Loucy (cell line): ENCODE measurements at regions not wholly inside any gene's neighbourhood (a gene's known extent, or its start where the extent isn't known, plus 50 kb on each side); places are given as distances from the start of the nearest gene placed in this dataset.

Source experiments
- EZH2phosphoT487 ChIP-seq: fragments of 200-600 bp; IDR thresholded peaks from 2 replicates; pipeline ENCODE4 v1.6.1; 2018; ENCODE audit warnings: antibody characterized with exemption, mild to moderate bottlenecking, moderate library complexity, borderline replicate concordance
- TF ChIP-seq, protein P1 (sequence below): fragments of 200-600 bp; sonication (generic); conservative IDR thresholded peaks from 2 replicates; pipeline ENCODE4 v1.5.1; 2014; ENCODE audit warnings: mild to moderate bottlenecking, antibody characterized with exemption, low read length

- TF ChIP-seq, protein P1, sequence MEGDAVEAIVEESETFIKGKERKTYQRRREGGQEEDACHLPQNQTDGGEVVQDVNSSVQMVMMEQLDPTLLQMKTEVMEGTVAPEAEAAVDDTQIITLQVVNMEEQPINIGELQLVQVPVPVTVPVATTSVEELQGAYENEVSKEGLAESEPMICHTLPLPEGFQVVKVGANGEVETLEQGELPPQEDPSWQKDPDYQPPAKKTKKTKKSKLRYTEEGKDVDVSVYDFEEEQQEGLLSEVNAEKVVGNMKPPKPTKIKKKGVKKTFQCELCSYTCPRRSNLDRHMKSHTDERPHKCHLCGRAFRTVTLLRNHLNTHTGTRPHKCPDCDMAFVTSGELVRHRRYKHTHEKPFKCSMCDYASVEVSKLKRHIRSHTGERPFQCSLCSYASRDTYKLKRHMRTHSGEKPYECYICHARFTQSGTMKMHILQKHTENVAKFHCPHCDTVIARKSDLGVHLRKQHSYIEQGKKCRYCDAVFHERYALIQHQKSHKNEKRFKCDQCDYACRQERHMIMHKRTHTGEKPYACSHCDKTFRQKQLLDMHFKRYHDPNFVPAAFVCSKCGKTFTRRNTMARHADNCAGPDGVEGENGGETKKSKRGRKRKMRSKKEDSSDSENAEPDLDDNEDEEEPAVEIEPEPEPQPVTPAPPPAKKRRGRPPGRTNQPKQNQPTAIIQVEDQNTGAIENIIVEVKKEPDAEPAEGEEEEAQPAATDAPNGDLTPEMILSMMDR = no peak
- TF ChIP-seq EZH2phosphoT487 = no peak
These were observed 275.9 kb upstream of the TPM1 start for GRCh38 chr15:62766599-62766998.
